HG03575 (cell line): ENCODE measurements at regions not wholly inside any gene's neighbourhood (a gene's known extent, or its start where the extent isn't known, plus 50 kb on each side); places are given as distances from the start of the nearest gene placed in this dataset.

ENCODE experiments used
- ATAC-seq: cut with Tn5 transposase; IDR thresholded peaks from one replicate; pipeline ENCODE4 v1.9.1; 2021; ENCODE audit not compliant: unreplicated experiment, insufficient number of reproducible peaks, low FRiP score; ENCODE audit errors: extremely low read depth

DNA sequence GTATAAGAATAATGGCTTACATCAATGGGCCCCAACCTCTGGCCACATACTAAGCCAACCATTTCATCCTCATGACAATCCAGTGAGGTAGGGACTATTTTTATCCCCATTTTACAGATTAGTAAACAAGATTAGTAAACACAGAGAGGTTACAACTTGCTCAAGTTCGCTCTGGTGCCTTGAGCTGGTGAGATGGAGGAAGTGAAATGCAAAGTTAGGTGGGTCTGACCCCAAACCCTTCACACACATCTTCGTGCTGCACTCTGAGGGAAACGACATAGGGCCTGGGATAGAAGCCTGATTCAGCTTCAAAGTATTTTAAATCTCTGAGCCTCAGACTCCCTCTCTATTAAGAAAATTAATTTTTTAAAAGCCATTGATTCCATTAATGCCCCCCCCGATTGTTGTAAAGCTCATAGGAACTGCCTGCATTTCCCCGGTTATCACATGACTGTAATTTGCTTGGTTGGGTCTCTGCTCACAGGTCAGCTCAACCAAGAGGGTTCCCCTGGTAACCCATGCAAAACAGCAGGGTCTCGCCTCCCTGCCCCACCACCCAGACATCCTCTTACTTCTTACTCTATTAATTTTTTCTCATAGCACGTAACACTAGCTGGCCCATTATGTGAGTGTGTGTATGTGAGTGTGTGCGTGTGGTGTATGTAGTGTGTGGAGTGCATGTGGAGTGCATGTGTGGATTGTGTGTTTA, 221.2 kb downstream of the MAFB start:
- ATAC-seq, result no peak

DNA sequence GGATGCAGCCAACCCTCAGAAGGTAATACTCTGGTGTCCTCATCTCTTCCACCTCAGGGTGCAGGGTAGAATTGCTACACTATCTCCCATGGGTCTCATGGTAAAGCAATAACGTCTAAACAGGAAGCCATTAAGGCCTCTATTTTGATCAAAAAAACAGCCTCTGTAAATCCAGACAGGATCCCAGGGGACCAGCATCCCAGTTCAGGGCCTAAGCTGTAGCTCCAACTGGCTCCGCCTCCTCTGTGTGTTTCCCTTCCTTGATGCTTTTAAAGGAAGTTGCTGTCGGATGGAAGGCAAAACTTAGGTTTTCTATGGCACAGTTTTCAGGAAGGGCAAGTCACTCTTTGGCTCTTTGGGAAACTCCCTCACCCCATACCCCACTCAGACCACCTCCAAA, 222.0 kb downstream of the MAFB start:
- no peak for ATAC-seq

DNA sequence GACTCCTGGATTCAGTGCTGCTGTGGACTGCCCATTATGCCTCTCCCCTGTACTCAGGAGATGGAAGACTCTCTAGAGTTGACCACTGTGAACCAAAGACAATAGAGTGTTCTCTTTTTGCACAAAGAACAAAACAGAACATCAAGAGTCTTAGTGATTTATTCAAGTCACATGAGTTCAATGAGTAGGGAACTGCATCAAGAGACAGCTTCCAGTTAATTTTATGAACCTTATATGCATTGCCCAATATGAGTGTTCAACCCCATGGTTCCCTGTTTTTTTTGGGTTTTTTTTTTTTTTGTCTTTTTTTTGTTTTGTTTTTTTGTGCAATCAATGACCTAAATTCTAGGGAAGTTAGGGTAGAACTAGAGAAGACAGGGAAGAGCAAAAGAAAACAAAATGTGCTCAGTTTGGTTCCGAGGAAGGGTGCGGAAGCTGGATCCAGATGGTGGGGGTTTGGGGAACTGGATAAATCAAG, 224.3 kb downstream of the MAFB start:
- ATAC-seq, result no peak

DNA sequence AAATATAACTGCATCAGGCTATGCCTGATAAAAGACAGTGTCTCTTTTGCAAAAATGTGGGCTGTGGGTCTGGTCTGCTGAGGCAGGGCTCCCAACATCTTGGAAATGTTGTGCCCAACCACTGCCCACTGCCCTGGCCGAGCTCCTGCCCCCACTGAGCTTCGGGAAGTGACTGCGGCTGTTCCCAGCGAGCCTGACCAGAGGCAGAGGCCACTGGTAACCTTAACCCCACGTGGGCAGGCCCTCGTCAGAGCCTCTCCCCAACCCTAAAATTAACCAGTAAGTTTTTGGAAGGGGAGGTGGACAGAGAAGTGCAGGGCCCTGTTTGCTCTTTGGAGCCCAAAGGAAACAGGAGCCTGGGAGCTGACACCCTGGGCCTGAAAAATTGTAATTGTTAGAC, 225.9 kb downstream of the MAFB start:
- no peak for ATAC-seq

DNA sequence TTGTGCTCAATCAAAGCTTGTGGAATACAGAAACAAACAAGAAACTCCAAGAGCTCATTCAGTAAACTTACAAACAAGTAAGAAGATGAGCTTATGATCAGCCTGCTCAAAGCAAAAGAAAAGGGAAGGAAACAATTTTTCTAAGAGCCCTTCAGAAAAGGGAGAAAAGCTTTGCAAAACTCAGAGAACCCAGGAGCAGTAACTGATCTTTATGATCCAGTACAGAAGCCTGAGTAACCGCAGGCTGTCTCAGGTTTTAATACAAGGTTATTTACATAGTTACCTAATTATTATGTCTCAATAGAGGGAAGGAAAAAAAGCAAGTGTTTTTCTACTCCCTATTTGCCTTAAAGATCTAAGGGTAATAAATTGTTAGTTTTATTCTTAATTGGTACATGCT, 226.5 kb downstream of the MAFB start:
- no peak for ATAC-seq

DNA sequence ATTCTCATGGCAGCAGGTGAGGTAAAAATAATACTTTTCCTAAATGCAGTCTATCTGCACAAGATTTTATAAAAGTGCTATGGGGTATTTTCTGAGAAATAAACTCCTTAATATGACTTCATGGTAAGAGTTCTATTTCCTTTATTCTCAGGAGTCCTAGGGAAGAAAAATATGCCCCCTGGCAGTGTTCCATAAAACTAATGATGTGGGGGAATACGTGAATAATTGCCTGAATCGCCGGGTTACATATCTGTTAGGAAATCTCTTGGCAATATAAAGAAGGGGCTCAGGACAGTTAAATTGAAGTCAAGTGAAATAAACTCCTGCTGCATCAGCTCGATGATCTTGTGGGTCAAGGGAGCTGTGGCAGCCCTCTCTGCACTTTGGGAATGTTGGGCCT, 229.7 kb downstream of the MAFB start:
- ATAC-seq, result no peak

DNA sequence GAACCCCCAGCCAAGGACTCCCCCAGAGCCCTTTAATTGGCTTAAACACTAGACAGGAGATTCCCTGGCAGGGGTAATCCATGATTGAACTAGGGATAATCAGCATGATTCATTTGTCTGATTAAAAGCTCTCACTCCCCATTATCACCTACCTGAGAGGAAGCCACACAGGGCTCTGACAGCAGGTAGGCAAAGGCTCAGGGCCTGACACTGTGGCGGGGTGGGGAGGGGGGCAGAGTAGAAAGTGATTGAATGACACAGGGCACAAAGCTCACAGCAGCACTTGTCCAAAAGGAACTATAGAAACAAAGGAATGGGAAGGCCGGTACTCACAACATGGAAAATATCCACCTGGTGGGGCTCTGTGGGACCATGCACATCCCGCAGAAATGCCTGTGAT, 231.6 kb downstream of the MAFB start:
- ATAC-seq, result no peak

DNA sequence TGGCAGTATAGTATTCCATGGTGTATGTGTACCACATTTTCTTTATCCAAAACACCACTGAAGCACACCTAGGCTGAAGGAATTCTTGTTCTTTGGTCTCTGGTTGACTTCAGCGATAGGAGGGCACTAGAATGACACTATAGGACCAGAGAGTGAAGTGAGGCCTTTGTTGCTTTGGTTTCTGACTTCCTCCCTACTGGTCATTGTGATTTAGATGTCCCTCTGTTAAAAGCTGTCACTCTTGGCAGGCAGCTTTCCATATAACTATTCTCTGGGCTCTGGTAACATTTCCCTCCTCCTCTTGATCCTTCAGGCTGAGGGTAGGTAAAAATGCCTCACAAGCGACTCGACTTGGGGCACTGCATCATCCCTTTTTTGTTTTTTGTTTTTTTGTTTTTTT, 236.3 kb downstream of the MAFB start:
- no peak for ATAC-seq

DNA sequence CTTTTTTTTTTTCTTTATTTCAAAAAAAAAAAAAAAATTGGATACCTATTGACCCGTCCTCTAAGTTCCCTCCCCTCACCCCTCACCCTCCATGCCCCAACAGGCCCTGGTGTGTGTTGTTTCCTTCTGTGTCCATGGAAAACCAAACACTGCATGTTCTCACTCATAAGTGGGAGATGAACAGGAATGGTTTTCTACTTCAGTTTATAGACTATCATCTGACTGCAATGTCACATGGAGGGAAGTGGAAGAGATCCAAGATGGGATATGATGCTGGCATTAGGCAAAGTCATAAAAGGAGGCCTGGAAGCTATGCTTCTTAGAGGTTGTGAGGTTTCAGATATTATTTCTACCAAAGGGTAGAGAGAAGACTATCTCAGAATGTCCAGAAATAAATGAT, 237.5 kb downstream of the MAFB start:
- no peak for ATAC-seq

DNA sequence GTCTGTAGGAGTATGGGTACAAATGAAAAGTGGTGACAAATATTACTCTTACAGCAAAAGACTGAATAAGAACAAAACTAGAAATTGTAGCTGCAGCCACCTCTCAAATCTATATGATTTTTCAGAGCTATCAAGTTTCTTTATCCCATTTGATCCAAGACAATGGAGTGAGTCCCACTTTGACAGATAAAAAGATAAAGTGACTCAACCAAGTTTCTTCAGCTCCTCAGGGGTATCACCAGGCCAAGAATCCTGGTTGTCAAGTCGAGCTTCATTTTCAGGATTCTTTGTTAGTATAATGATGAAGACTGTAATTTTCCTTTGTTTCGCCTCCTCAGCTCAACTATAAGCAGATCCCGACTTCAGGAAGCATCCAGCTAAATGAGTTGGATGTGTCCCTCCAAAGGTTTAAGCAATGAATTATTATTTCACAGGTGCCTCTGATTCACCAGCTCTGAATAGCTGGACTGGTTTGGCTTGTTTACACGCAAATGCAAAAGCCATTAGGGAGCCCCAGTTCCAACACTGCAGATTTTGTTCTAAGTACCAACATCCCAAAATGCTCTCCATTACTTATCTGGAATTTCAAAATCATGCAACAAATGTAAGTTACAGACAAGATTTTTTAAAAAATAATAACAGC, 238.9 kb downstream of the MAFB start:
- no peak for ATAC-seq

DNA sequence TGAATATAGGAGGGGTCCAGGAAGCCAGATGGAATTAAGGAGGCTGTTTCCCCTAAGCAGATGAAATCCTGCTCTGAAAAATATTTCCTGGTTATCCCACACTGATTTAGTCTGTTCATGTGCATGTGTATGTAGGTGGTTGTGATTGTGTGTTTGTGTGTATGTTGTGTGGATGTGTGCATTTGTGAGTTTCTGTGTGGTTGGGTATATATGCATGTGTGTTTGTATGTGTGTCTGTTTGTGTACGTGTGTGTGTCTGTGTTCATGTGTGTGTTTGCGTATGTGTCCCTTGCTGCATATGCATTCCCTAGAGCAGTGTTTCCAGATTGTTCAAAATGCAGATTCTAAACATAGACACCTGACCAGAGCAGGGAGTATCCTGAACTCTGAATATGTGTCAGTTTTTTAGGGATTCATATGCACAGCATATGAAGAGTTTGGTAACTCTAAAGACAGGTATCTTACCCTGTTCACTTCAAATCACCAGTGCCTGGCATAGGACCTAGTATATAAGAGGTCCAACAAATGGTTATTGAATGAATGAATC, 239.8 kb downstream of the MAFB start:
- no peak for ATAC-seq

DNA sequence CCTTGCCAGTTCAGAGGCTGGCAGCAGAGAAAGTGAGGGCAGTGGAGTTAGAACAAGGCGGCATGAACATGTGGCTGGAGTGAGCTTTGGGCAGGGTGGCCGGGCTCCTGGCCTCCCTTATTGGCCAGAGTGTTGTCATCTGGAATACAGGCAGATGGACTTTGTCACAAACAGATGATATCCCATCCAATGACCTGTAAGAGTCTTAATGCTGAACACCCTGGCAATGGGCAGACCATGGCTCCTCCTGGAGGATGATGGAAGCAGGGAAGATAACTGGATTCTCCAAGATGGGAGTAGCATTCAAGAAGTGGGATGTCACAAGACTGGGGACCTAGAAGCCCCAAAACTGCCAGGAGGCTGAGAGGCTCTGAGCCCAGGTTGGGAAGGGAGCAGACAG, 242.1 kb downstream of the MAFB start:
- ATAC-seq, result no peak

DNA sequence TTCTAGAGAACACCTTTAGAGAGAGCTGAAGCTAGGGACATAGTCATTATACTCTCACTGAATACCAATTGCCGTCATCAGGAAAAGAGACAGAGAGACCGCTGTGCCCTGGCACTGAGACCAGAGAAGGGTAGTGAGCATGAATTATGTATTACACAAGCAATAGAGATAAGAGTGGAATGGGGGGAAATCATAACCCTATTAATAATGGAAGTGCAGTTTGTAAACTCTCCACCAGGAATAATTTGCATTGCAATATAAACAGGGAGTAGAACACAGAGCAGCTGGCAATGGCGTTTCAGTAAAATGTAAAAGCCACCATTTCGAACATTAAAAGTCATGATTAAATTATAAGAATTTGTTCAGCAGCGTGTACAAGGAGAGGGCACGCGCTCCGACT, 244.5 kb downstream of the MAFB start:
- ATAC-seq, result no peak

DNA sequence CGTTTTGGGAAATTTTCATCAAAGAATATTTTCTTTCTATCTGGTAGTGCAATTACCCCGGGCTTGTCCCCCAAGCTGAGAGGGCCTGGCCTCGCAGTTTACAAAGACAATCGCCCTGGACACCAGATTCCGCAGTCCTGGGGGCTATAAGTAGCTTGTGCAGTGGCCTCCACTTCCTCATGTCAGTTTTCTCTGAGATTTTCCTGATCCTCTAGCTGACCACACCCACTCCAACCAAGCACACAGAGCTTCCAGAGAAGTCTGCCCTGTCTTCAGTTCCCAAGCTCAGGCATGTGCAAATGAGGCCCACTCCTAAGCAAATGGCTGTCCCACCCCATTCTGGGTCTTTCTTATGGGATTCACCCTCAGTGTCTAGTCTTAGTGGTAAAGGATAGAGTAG, 245.3 kb downstream of the MAFB start:
- ATAC-seq, result no peak

DNA sequence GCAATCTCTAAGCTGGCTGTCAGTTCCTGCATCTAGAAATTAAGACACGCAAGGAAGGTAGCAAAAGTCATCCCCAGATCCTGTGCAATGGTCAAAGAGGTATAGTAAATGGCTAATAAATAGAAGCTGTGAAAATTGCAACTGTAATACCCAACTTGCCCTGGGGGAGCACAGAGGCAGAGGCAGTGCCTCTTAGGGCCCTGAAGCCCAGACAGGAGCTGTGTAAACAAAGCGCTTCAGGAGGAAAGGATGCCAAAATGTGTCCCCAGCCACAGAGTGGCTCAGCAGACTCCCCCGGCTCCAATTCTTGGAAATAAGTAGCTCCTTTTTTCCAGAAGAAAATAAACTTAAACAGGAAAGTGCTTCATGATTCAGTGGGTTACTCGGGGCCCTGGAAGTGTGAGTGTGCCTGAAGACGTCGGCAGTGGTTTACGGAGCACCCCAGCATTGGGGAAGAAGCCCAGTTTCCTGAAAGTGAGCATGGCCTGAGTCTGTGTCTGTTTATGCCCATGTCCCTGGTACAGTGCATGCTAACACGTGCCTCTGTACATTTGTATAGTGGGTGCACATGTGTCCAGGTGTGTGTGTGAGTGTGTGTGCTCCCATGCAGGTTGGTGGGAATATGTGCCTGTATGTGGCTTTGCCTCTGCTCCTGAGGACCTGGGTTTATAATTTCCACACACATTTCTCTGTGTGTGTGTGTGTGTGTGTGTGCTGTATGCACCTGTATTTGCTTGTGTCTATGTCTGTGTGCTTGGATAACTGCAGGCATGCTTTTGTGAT, 246.7 kb downstream of the MAFB start:
- no peak for ATAC-seq

DNA sequence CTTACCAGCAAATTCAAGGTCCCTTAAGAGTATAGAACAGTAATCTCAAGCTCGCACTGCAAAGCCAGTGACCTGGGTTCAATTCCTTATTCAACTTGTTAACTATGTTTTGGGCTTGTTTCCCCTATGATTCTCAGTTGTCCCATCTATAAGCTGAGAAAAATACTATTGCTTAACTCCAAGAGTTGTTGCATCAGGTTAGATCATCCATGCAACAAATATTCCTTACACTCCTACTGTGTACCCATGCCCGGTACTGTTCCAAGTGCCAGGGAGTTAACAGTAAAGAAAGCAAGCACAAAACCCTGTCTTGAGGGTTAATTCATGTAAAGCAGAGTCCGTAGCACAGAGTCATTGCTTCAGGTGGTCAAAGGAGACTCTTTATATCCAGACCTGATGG, 247.3 kb downstream of the MAFB start:
- ATAC-seq, result no peak

DNA sequence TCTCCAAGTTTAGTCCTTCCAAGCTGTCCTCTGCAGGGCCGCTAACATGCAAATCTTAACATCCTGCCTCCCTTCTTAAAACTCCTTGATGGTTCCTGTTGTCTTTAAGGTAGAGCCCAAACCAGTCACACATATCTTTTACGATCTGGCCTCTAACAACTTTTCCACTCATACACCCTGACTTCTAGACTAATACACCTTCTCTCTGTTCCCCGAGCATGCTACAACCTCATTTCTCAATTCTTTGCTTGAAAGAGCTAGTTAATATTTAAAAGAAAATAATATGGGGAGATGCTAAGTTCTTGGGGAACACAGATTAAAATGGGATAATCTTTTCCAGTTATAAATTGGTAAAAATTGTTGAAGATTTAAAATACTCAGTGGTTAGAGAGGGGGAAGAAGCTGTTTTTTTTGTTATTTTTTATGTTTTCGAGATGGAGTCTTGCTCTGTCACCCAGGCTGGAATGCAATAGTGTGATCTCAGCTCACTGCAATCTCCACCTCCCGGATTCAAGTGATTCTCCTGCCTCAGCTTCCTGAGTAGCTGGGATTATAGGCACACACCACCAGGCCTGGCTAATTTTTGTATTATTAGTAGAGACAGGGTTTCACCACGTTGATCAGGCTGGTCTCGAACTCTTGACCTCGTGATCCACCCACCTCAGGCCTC, 250.7 kb downstream of the MAFB start:
- ATAC-seq, result no peak

DNA sequence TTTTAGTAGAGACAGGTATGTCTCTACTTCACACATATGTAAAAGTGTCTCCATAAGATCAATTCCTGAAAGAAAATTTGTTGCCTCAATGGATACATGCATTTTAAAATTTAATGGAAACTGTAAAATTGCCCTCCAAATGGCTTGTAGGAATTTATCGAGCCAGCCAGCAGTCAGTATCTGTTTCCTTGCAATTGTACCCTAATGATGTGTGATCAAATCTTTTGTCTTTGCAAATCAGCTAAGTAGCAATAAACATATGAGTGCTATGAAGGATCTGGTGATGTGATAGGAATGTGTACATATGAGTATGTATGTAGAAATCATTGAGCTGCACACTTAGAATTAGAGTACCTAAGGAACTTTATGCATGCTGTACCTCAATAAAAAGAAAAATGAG, 253.0 kb downstream of the MAFB start:
- no peak for ATAC-seq

DNA sequence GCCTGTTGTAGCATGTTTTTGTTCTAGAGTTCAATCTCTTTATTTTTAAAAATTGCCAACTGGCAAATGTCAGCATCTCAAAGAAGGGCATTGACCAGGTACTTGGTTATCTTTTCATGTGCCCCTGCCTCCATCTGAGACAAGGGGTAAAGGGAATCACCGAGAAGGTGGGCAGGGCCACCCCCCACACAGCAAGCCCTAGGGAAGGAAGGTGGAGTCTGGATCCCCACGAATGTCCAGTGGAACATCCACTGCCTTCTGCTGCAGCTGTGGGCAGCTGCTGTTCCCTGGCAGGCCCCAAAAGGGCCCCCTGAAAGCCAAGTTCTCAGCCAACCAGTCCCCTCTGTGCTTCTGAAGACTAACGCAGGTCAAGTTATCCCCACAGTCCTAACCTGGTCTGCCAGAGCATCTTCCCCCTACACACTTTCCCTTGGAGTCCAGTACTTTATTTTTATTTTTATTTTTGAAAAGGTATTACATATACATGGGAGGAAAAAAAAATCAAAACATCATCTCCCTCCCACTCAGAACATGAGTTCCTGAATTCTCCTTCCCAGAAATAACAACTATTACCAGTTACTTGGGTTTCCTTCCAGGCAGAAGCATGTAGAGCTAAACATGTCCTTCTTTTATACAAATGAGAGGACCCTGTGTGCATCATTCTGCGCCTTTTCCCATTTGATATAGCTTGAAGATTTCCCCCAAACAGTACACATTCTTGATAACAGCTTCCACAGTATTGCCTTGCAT, 253.7 kb downstream of the MAFB start:
- no peak for ATAC-seq
